GM13977 (cell line): ENCODE measurements at regions not wholly inside any gene's neighbourhood (a gene's known extent, or its start where the extent isn't known, plus 50 kb on each side); places are given as distances from the start of the nearest gene placed in this dataset.

Experiments
- DNase-seq: peaks from one replicate; pipeline ENCODE4 v3.0.0; 2012; ENCODE audit warnings: low spot score
- CTCF ChIP-seq: IDR thresholded peaks from 2 replicates; pipeline ENCODE4 v1.5.1; 2012; ENCODE audit warnings: mild to moderate bottlenecking, control low read depth; ENCODE audit not compliant: insufficient read depth; ENCODE audit errors: extremely low read depth, missing control alignments
- in situ Hi-C: fragments of 300-500 bp; cut with MboI; formaldehyde crosslinking; loops from one replicate; pipeline ENCODE4 v1.12.0; 2022; ENCODE audit warnings: low sequenced_read_pairs, low pct_unique_long_range_greater_than_20kb, mixed read lengths, inconsistent platforms; ENCODE audit not compliant: unreplicated experiment

GRCh38 chr19:57068311-57068710 lies 51.5 kb upstream of the USP29 start:
- in situ Hi-C loops: no loop called here
- no peak for DNase-seq
- TF ChIP-seq CTCF: no peak

GRCh38 chr19:57068921-57069697 lies 50.7 kb upstream of the USP29 start:
- peak; percentile 14 for TF ChIP-seq CTCF
- DNase-seq: no peak
- in situ Hi-C loops: no loop called here
